Naive B cell (primary cell): ENCODE measurements at regions not wholly inside any gene's neighbourhood (a gene's known extent, or its start where the extent isn't known, plus 50 kb on each side); places are given as distances from the start of the nearest gene placed in this dataset.
A peak's percentile ranks its signal among the peaks of the same experiment; 100 is the strongest.

ENCODE experiments used
- ATAC-seq, 2 donors: fragments of 150-1000 bp; cut with Tn5 transposase; 2 replicates each; pipeline ENCODE4 v1.10.0; 2021; ENCODE audit warnings: low read depth in 2 of 2, mild to moderate bottlenecking in 2 of 2, moderate library complexity in 2 of 2
- DNase-seq: peaks from one replicate; pipeline ENCODE4 v3.0.0; 2022
- H3K27ac Mint-ChIP-seq, 6 donors: one replicate each; pipeline ENCODE4 v1.8.0; 2020 to 2022; ENCODE audit warnings: mild to moderate bottlenecking in 6 of 6, mixed read lengths in 6 of 6, moderate library complexity in 5 of 6, inconsistent platforms in 2 of 6
- H3K27me3 Mint-ChIP-seq, 3 donors: one replicate each; pipeline ENCODE4 v1.8.0; 2021 to 2022; ENCODE audit warnings: mixed read lengths in 3 of 3, mild to moderate bottlenecking in 1 of 3
- H3K36me3 Mint-ChIP-seq, 2 donors: one replicate each; pipeline ENCODE4 v1.8.0; 2020 to 2022; ENCODE audit warnings: mixed read lengths in 2 of 2, inconsistent platforms in 1 of 2, mild to moderate bottlenecking in 1 of 2
- H3K4me1 Mint-ChIP-seq, 3 donors: one replicate each; pipeline ENCODE4 v1.8.0; 2020 to 2022; ENCODE audit warnings: mixed read lengths in 3 of 3, inconsistent platforms in 1 of 3, mild to moderate bottlenecking in 1 of 3, moderate library complexity in 1 of 3
- H3K4me3 Mint-ChIP-seq, 8 donors: one replicate each; pipeline ENCODE4 v1.8.0; 2020 to 2022; ENCODE audit warnings: mild to moderate bottlenecking in 8 of 8, mixed read lengths in 8 of 8, moderate library complexity in 8 of 8, inconsistent platforms in 2 of 8
- H3K9me3 Mint-ChIP-seq, 7 donors: one replicate each; pipeline ENCODE4 v1.8.0; 2020 to 2022; ENCODE audit warnings: mixed read lengths in 7 of 7, mild to moderate bottlenecking in 5 of 7, inconsistent platforms in 2 of 7, moderate library complexity in 1 of 7

GRCh38 chr13:34437873-34438272 is 504.2 kb upstream of the NBEA start:
- DNase-seq (no peak), ATAC-seq (no peak)
- no peak overlapping the region for H3K27ac Mint-ChIP-seq
- H3K4me3 Mint-ChIP-seq: no peak overlapping the region
- no peaks in the 10 kb centered on the region for H3K4me1 Mint-ChIP-seq
- no peaks in the 10 kb centered on the region for H3K27me3 Mint-ChIP-seq
- H3K9me3 Mint-ChIP-seq: peaks cover 0 to 4% (median 0%) of the 10 kb centered on the region in 7 donors
- no peaks in the 10 kb centered on the region for H3K36me3 Mint-ChIP-seq

GRCh38 chr13:34452831-34453230 is 489.2 kb upstream of the NBEA start:
- no peak for ATAC-seq
- H3K36me3 Mint-ChIP-seq: no peaks in the 10 kb centered on the region
- H3K4me1 Mint-ChIP-seq: no peaks in the 10 kb centered on the region
- DNase-seq: no peak
- no peak overlapping the region for H3K27ac Mint-ChIP-seq
- H3K9me3 Mint-ChIP-seq: peaks cover 3 to 8% (median 5%) of the 10 kb centered on the region in 7 donors
- no peak overlapping the region for H3K4me3 Mint-ChIP-seq
- no peaks in the 10 kb centered on the region for H3K27me3 Mint-ChIP-seq

GRCh38 chr13:34458756-34459715 is 483.0 kb upstream of the NBEA start:
- ATAC-seq (no peak), DNase-seq (no peak)
- Mint-ChIP-seq H3K4me3 (no peak overlapping the region), H3K27ac (no peak overlapping the region), H3K4me1 (no peaks in the 10 kb centered on the region), H3K36me3 (no peaks in the 10 kb centered on the region), H3K27me3 (no peaks in the 10 kb centered on the region), H3K9me3 (peaks cover 0 to 11% (median 4%) of the 10 kb centered on the region in 7 donors)

- Mint-ChIP-seq H3K4me1 (no peaks in the 10 kb centered on the region), H3K27ac (no peak overlapping the region), H3K36me3 (no peaks in the 10 kb centered on the region), H3K9me3 (peaks cover 0 to 11% (median 3%) of the 10 kb centered on the region in 7 donors), H3K27me3 (no peaks in the 10 kb centered on the region), H3K4me3 (no peak overlapping the region)
- DNase-seq (no peak), ATAC-seq (no peak)
These were observed 482.2 kb upstream of the NBEA start for GRCh38 chr13:34459856-34460255.

- no peak for ATAC-seq
- peaks cover 0 to 9% (median under 1%) of the 10 kb centered on the region in 7 donors for H3K9me3 Mint-ChIP-seq
- no peak overlapping the region for H3K27ac Mint-ChIP-seq
- no peaks in the 10 kb centered on the region for H3K4me1 Mint-ChIP-seq
- H3K36me3 Mint-ChIP-seq: no peaks in the 10 kb centered on the region
- H3K4me3 Mint-ChIP-seq: no peak overlapping the region
- no peak for DNase-seq
- H3K27me3 Mint-ChIP-seq: no peaks in the 10 kb centered on the region
These were observed 479.2 kb upstream of the NBEA start for GRCh38 chr13:34462843-34463242.

GRCh38 chr13:34464011-34464410 is 478.1 kb upstream of the NBEA start:
- no peak for DNase-seq
- ATAC-seq: no peak
- Mint-ChIP-seq H3K36me3 (no peaks in the 10 kb centered on the region), H3K27ac (no peak overlapping the region), H3K9me3 (peaks cover 0 to 5% (median 0%) of the 10 kb centered on the region in 7 donors), H3K27me3 (no peaks in the 10 kb centered on the region), H3K4me1 (no peaks in the 10 kb centered on the region), H3K4me3 (no peak overlapping the region)

- no peaks in the 10 kb centered on the region for H3K27me3 Mint-ChIP-seq
- no peaks in the 10 kb centered on the region for H3K4me1 Mint-ChIP-seq
- H3K4me3 Mint-ChIP-seq: no peak overlapping the region
- H3K36me3 Mint-ChIP-seq: no peaks in the 10 kb centered on the region
- no peak overlapping the region for H3K27ac Mint-ChIP-seq
- DNase-seq (no peak), ATAC-seq (no peak)
- peaks cover 0 to 6% (median 0%) of the 10 kb centered on the region in 7 donors for H3K9me3 Mint-ChIP-seq
These were observed 476.6 kb upstream of the NBEA start for GRCh38 chr13:34465423-34465922.

- H3K9me3 Mint-ChIP-seq: peaks cover 0 to 6% (median 1%) of the 10 kb centered on the region in 7 donors
- no peaks in the 10 kb centered on the region for H3K4me1 Mint-ChIP-seq
- no peak for ATAC-seq
- H3K4me3 Mint-ChIP-seq: no peak overlapping the region
- H3K27me3 Mint-ChIP-seq: no peaks in the 10 kb centered on the region
- no peak for DNase-seq
- no peak overlapping the region for H3K27ac Mint-ChIP-seq
- H3K36me3 Mint-ChIP-seq: no peaks in the 10 kb centered on the region
These were observed 475.8 kb upstream of the NBEA start for GRCh38 chr13:34466301-34466700.

GRCh38 chr13:34467450-34468083 is 474.5 kb upstream of the NBEA start:
- no peak overlapping the region for H3K27ac Mint-ChIP-seq
- DNase-seq (no peak), ATAC-seq (no peak)
- H3K4me3 Mint-ChIP-seq: no peak overlapping the region
- H3K4me1 Mint-ChIP-seq: no peaks in the 10 kb centered on the region
- no peaks in the 10 kb centered on the region for H3K36me3 Mint-ChIP-seq
- H3K9me3 Mint-ChIP-seq: peaks cover 0 to 7% (median 4%) of the 10 kb centered on the region in 7 donors
- no peaks in the 10 kb centered on the region for H3K27me3 Mint-ChIP-seq

GRCh38 chr13:34469196-34469986 is 472.7 kb upstream of the NBEA start:
- ATAC-seq (no peak), DNase-seq (no peak)
- Mint-ChIP-seq H3K27ac (no peak overlapping the region), H3K4me3 (no peak overlapping the region), H3K36me3 (no peaks in the 10 kb centered on the region), H3K9me3 (peaks cover 0 to 7% (median 4%) of the 10 kb centered on the region in 7 donors), H3K4me1 (no peaks in the 10 kb centered on the region), H3K27me3 (no peaks in the 10 kb centered on the region)

- Mint-ChIP-seq H3K4me1 (no peaks in the 10 kb centered on the region), H3K27ac (no peak overlapping the region), H3K9me3 (peaks cover 0 to 11% (median 4%) of the 10 kb centered on the region in 7 donors), H3K27me3 (no peaks in the 10 kb centered on the region), H3K4me3 (no peak overlapping the region), H3K36me3 (no peaks in the 10 kb centered on the region)
- ATAC-seq (no peak), DNase-seq (no peak)
These were observed 467.7 kb upstream of the NBEA start for GRCh38 chr13:34474187-34474868.

- DNase-seq (no peak), ATAC-seq (no peak)
- H3K27ac Mint-ChIP-seq: peak overlapping the region in 2 of 6 donors; percentile 2 to 68
- no peak overlapping the region for H3K4me3 Mint-ChIP-seq
- peaks cover 0 to 7% (median 0%) of the 10 kb centered on the region in 7 donors for H3K9me3 Mint-ChIP-seq
- no peaks in the 10 kb centered on the region for H3K27me3 Mint-ChIP-seq
- H3K4me1 Mint-ChIP-seq: no peaks in the 10 kb centered on the region
- no peaks in the 10 kb centered on the region for H3K36me3 Mint-ChIP-seq
These were observed 463.7 kb upstream of the NBEA start for GRCh38 chr13:34478376-34478775.

GRCh38 chr13:34502011-34502410 is 440.1 kb upstream of the NBEA start:
- Mint-ChIP-seq H3K4me1 (no peaks in the 10 kb centered on the region), H3K4me3 (no peak overlapping the region), H3K9me3 (peaks cover 0 to 20% (median 3%) of the 10 kb centered on the region in 7 donors), H3K36me3 (no peaks in the 10 kb centered on the region), H3K27ac (no peak overlapping the region), H3K27me3 (no peaks in the 10 kb centered on the region)
- DNase-seq: no peak
- ATAC-seq: no peak
